HG03469 (cell line): ENCODE measurements at regions not wholly inside any gene's neighbourhood (a gene's known extent, or its start where the extent isn't known, plus 50 kb on each side); places are given as distances from the start of the nearest gene placed in this dataset.
"Not testable (repeated sequence)": the region's sequence is repeated elsewhere in the genome, so short reads cannot be mapped to it uniquely, and the experiment has no call there.

ENCODE experiments used
- ATAC-seq: cut with Tn5 transposase; IDR thresholded peaks from one replicate; pipeline ENCODE4 v1.9.1; 2021; ENCODE audit warnings: mild to moderate bottlenecking, moderate library complexity, moderate number of reproducible peaks; ENCODE audit not compliant: unreplicated experiment

- ATAC-seq: no peak
Measured at GRCh38 chr5:159493696-159494095, 163.4 kb upstream of the IL12B start.

GRCh38 chr5:159496773-159497172 lies 166.5 kb upstream of the IL12B start:
- ATAC-seq: no peak

DNA sequence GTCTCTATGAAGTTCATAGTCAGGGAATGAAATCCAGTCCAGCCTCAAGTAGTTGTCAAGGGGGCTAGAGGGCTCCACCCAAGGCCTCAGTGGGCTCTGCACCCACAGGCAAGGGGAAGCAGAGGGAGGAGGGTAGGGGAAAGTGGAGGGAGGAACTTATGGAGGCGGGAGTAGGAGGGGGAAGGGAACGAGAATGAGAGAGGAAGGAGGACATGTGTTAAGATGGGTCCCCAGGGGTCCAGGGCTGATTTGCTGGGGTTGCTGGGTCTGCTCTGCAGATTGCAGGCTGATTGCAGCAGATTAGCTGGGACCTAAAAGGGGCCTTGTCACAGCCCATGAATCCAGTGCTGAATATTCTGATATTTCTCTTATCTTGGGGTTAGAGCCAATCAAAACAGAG lies 166.9 kb upstream of the IL12B start:
- no peak for ATAC-seq

GRCh38 chr5:159498630-159499029 lies 168.3 kb upstream of the IL12B start:
- no peak for ATAC-seq

DNA sequence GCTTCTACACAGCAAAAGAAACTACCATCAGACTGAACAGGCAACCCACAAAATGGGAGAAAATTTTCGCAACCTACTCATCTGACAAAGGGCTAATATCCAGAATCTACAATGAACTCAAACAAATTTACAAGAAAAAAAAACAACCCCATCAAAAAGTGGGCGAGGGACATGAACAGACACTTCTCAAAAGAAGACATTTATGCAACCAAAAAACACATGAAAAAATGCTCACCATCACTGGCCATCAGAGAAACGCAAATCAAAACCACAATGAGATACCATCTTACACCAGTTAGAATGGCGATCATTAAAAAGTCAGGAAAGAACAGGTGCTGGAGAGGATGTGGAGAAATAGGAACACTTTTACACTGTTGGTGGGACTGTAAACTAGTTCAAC lies 171.8 kb upstream of the IL12B start:
- not testable (repeated sequence) for ATAC-seq

DNA sequence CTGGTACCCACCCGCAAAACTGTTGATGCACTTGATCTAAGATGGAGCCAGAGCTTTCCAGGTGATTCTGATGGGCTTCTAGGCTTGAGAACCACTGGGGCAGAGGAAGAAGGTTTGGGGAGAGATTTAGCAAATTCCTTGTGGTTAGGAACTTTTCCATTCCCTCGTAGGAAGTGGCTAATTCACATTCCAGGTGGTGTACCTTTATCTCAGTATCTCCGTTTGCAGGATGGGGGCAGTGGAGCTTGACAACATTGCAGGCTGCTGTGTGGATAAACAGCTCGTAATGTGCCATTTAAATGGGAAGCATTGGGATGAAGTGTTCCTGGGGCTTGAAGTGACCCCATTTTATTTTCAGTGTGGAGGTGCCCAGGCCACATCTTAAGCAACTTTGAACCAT lies 172.9 kb upstream of the IL12B start:
- no peak for ATAC-seq

DNA sequence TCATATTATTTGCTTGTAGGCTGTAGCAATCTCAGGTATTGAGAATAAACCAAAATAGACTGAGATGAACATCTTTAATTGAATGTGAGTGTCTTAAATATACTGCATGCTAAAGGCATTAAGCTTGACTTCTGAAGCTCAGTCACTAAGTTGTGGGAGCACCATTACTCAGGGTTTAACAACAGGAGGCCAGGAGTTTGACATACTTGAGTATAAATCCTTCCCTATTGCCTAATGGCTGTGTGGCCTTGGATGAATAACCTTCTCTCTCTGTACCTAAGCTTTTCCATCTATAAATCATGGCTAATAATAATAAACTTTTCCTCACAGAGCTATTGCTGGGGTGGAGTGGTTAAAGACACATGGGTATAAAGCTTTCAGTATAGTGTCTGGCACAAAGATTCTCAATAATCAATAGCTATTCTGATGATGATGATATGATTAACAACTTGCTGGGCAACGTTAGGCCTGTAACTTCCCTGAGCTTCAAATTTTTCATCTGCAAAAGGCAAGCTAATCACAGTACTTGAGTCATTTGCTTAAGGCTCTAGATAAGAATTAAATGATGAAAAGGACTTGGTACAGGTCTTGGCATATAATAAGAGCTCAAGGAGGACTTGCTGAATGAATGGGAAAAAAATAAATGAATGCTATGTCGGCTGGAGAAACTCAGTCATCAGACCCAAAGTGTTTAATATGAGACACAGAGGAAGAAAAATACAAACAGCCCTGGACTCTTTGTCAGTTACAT lies 174.0 kb upstream of the IL12B start:
- ATAC-seq: no peak

GRCh38 chr5:159504857-159505304 lies 174.6 kb upstream of the IL12B start:
- no peak for ATAC-seq

DNA sequence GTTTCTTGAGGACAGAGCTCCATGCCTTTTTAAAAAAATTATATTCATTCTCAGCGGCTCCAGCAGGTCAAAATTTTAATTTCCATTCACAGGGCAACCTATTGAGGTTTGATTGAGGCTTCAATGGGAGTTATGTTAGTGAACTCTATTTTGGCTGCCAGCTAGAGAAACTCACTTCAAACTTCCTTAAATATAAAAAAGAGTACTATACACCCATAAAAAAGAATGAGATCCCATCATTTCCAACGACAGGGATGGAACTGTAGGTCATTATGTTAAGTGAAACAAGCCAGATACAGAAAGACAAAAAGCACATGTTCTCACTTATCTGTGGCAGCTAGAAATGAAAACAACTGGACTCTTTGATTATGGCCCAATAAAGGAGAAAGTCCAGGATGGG lies 176.8 kb upstream of the IL12B start:
- no peak for ATAC-seq

DNA sequence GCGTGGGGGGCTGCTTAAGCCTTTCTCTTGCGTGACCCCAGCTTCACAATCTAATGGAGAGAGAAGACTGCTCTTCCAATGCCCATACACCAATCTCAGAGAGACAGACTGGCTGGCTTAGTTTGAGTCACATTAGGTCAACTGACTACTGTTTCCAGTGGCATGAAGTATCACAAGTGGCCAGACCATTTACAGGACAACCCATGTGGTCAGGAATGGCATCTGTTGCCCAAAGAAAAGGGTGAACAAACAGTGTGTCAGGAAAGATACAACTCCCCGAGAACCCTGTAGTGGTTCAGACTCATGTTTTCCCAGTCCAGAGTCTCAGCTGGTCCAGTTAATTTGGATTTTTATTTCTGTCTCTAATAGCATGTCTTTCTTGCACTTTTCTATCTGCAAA lies 177.4 kb upstream of the IL12B start:
- ATAC-seq: no peak

DNA sequence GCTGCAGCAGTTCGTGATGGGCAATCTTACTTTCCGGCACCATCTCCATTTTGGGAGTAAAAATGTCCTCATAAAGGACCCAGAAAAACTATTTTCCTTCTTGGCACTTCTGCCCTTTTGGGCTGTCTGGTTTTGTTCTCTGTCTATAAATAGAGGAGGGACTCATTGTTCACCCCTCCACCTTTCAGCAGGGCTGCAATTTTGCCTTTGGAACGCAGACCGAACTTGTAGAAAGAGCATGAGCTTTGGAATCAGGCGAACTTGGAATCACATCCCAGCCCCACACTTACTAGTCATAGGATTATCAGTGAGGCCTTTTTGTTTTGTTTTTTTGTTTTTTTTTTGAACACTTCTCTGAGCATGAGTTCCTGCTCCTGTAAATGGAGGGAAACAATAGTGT lies 178.1 kb upstream of the IL12B start:
- no peak for ATAC-seq

- no peak for ATAC-seq
Measured at GRCh38 chr5:159509002-159509660, 178.8 kb upstream of the IL12B start.

- no peak for ATAC-seq
Measured at GRCh38 chr5:159510282-159510681, 180.0 kb upstream of the IL12B start.

- ATAC-seq: no peak
Measured at GRCh38 chr5:159511570-159511969, 181.3 kb upstream of the IL12B start.

GRCh38 chr5:159512064-159512463 lies 181.8 kb upstream of the IL12B start:
- no peak for ATAC-seq

- ATAC-seq: no peak
Measured at GRCh38 chr5:159514229-159514810, 184.0 kb upstream of the IL12B start.

DNA sequence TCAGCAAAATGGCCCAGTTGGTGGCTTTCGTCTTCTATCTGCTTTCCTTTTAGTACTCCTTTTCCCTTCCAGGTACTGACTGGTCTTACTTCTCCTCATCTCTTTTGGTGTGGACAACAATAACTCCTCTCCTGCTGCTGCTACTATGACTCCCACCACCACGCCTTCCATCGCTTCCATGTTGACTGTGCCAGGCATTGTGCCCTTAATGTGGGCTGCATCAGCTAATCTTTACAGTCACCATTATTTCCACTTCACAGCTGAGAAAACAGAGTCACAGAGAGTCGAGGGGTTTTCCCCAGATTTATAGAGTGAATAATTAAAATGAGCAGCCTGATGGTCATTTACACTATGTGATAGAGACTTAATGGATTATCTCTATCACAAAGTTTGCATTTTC lies 184.9 kb upstream of the IL12B start:
- no peak for ATAC-seq

GRCh38 chr5:159515909-159516415 lies 185.7 kb upstream of the IL12B start:
- ATAC-seq: peak; percentile 97

GRCh38 chr5:159518371-159518770 lies 188.1 kb upstream of the IL12B start:
- no peak for ATAC-seq

GRCh38 chr5:159519365-159519764 lies 189.1 kb upstream of the IL12B start:
- no peak for ATAC-seq

- no peak for ATAC-seq
Measured at GRCh38 chr5:159522841-159523240, 192.6 kb upstream of the IL12B start.

GRCh38 chr5:159524279-159524678 lies 194.0 kb upstream of the IL12B start:
- ATAC-seq: not testable (repeated sequence)
